T-helper 2 cell (primary cell): ENCODE measurements at regions not wholly inside any gene's neighbourhood (a gene's known extent, or its start where the extent isn't known, plus 50 kb on each side); places are given as distances from the start of the nearest gene placed in this dataset.

Source experiments
- DNase-seq, 5 experiments: peaks; one replicate each; pipeline versions ENCODE4 v3.0.0 to v3.0.0-alpha.2; 2012 to 2022

DNA sequence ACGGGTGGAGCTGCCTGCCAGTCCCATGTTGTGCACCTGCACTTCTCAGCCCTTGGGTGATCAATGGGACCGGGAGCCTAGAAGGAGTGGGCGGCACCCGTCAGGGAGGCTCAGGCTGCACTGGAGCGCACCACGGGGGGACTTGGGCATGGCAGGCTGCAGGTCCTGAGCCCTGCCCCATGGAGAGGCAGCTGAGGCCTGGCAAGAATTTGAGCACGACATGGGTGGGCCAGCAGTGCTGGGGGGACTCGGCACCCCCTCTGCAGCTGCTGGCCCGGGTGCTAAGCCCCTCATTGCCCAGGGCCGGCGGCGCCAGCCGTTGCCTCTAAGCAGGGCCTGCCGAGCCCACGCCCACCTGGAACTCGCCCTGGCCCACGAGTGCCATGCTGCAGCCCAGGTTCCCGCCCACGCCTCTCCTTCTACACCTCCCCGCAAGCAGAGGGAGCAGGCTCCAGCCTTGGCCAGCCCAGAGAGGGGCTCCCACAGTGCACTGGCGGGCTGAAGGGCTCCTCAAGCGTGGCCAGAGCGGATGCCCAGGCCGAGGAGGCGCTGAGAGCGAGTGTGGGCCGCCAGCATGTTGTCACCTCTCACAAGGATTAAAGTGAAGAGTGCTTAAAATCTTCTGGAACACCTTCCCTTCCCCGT is 372.0 kb downstream of the ETS1 start:
- DNase-seq: no peak

DNA sequence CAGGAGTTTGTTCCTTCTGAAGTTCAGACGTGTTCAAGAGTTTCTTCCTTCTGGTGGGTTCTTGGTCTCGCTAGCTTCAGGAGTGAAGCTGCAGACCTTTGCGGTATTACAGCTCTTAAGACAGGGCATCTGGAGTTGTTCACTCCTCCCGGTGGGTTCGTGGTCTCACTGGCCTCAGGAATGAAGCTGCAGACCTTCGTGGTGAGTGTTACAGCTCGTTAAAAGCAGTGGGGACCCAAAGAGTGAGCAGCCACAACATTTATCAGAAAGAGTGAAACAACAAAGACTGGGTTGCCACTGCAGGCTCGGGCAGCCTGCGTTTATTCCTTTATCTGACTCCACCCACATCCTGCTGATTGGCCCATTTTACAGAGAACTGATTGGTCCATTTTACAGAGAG is 373.1 kb downstream of the ETS1 start:
- no peak for DNase-seq

DNA sequence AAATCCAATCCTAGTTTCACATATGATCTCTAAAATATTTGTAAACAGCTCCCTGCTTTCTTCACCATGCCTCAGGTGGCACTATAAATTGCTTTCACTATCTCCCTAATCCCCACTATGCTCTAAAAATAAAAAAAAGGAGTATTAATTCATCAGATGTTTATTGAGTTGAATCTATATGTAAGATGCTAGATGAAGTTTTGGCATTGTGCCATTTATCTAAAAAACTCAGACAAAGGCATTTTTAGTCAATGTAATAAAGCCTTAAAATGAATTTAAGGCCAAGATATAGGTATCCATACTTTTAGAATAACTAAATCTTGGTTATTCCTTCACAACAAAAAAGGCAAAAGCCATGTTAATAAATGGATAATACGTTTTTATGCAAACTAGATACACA is 373.9 kb downstream of the ETS1 start:
- DNase-seq: no peak

DNA sequence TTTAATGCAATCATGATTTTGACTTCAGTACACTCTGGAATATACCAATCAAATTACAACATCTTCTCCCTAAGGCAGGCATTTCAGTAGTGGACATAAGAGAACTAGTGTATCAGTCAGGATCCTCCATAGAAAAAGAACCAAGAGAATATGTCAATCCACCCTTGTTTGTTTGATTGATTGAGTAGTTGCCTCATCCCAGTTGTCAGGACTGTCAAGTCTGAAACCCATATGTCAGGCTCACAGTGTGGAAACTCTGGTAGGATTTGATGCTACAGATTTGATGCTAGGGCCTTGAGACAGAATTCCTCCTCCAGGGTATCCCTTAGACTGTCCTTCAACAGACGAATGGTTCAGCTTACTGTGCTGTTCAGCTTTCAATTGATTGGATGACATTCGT is 375.0 kb downstream of the ETS1 start:
- no peak for DNase-seq

DNA sequence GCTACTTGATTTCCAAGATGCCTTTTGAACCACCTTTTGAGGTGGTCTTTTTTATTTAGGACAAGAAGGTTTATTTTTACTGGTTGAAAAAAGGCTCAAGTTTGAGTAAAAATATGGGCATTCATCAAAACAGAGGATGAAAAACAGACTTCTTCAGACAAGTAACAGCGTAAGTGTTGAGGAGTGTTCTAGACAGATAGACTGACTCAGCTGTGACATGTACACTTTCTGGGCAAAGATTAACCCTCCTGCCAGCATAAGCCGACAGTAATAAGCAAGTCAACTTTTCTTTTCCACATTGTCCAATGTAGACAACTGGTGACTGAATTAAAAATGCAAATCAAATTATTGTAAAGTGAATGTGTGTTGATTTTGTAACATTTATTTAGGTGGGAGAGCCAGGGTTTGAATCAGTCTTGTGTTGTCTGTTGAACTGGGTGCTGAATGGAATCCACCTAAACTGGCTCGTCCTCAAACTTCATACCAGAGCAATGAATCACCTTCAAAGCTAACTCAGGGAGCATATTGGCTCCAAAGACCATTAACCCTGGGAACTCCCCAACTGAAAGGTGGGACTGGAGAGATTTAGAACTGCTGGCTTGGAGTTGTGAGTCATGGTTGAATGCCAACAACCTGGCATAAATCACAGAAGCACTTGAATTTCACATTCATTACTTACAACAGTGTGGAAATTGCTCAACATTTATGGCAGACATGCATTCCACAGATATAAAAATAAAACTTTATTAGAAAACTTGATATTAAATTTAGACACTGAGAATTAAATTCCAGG is 377.0 kb downstream of the ETS1 start:
- no peak for DNase-seq

DNA sequence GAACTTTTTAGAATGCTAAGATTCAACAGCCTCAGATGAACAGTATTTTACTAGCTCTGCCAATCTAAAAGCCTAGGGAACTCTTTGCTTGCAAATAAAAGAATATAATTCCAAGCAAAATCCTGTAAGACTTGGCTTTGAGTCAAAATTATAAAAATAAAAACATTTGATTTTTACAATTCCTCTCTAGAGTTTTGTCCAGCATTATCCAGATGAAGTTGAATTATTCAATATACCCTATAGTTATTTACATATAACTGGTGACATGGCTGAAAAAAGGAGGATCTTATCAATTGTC is 378.3 kb downstream of the ETS1 start:
- DNase-seq: no peak

DNA sequence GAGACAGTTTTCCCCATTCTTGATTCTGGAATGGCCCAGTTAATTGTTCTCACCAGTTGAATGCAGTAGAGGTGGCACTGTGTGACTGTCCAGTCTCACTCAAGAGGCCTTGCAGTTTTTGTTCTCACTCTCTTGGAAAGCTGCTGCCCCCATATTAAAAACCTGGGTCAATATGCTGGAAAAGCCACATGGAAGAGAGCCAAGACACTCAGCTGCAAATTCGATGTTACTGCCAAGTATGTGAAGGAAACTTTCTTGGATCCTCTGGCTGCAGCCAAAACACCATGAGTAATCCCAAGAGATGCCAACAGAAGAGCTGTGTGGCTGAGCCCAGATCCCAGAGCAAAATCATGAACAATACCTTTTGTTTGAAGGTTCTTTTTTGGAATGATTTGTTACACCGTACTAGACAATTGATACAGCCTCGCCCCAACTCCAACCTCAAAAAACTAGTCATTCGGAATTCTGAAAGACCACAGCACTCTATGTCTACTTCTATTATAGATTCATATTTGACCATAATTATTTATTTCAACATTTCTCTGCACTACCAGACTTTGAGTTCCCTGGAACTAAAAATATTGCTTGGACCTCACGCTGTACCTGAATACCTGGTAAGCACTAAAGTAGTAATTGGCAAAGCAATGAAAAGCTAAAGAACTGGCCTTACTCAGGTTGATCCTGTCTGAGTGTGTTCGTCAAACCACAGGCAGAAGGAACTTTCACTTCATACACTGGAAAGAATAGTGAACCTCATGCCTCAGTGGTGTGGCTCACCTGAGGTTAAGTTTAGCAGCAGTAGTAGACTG is 378.8 kb downstream of the ETS1 start:
- no peak for DNase-seq

DNA sequence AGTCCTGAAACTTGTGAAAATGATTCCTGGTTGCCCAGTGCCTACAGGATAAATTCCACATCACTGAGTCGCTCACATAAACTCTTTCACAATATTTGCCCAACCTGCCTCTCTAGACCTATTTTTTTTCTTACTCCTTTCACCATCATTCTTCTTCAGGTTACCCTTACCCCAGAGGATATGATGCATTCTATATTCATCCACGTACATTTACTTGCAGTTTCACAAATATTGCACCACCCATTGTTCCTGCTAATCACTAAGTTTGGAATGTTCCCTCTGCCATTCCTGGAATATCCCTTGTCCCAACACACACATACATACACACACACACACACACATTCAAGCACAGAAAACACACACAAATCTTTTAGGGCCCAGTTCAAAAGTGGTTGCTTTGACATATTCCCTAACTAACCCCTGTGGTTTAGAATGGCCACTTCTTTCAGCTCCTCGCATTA is 379.5 kb downstream of the ETS1 start:
- DNase-seq: no peak

DNA sequence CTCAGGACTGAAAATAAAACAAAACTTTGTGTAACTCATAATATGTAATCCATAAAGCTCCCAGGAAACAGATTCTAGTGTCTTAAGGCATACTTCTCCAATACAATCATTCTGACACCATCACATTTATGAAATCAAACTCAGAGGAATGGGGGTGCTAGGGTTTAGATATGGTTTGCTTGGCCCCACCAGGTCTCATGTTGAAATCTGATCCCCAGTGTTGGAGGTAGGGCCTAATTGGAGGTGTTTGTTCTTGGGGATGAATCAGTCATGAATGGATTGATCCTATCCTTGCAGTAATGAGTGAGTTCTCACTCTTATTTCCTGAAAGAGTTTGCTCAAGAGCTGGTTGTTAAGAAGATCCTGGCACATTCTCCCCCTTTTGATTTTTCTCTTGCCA is 380.9 kb downstream of the ETS1 start:
- DNase-seq: no peak

DNA sequence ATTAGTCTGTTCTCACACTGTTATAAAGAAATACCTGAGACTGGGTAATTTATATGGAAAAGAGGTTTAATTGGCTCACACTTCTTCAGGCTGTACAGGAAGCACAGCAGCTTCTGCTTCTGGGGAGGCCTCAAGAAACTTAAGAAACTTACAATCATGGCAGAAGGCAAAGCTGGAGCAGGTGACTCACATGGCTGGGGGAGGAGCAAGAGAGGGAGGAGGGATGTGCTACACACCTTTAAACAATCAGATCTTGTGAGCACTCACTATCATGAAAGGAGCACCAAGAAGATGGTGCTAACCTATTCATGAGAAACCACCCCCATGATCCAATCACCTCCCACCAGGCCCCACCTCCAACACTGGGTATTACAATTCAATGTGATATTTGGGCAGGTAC is 381.6 kb downstream of the ETS1 start:
- no peak for DNase-seq

DNA sequence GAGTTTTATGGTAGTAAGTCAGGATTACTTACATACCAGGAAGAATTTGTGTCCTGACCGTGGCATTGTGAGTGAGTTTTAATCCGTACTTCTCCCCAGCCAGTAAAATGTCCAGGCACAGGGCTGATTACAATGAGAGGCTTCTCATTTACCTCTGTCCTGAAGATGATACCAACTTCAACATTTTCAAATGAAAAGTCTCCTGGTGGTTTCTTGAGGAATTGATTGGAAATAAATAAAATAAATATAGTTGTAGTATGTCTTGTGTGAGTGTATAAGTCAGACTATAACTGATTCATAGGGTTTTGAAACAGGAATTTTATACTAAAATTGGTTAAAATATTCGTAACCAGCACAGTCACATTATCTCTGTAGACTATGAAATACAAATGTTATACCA is 382.5 kb downstream of the ETS1 start:
- no peak for DNase-seq

DNA sequence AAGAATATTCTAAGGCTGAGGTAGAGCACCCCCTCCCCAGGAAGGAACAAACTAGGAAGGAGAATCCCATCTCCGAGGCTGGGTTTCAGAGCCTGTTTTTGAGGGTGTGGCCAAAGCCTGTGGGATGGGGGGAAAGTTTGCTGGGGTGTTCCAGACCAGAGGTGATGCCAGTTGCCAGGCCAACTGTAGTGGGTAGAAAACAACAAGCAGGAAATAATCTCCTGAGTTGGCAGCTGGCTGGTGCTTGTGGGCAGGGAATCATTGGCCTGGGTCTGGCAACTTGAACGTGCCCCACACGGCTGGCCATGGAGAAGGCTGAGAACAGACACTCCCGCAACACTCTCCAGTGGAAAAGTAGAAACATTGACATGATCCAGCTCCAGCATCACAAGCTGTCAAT is 385.6 kb downstream of the ETS1 start:
- DNase-seq: no peak

DNA sequence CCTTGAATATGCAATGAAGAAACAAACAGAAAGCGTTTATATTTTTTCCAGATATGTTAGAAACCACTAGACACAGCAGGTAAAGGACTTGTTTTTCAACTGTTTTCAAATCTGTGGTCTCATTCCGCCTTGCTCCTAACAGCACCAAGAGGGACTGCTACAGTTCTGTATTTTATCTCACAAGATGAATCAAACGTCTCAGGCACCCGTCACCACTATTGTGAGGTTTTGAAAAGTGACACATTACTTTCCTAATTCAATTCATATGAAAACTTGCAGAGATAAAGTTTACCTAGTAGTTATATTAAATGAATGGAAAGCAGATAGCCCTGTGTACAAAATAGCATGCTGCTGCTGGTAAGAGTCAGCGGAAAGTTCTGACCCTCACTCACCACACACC is 386.3 kb downstream of the ETS1 start:
- peak in 1 of 5 experiments; percentile 70 for DNase-seq

DNA sequence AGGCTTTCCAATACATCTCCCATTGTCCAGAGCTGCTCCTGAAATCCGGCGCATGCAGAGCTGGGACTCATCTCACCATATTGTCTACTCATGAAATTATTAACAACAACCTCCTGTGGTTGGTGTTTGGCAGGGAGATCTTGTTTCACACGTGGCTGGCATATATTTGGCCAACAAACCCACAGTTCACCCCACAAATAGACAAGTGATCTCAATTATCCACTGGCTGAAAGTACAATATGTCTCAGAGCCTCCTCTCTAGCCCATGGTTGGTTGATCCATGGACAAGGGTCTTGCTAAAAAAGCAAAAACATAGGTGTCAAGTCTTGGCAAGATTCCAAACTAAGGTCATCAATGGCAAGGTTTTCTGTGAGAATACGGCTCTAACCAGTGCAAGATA is 386.9 kb downstream of the ETS1 start:
- peak in 1 of 5 experiments; percentile 17 for DNase-seq

DNA sequence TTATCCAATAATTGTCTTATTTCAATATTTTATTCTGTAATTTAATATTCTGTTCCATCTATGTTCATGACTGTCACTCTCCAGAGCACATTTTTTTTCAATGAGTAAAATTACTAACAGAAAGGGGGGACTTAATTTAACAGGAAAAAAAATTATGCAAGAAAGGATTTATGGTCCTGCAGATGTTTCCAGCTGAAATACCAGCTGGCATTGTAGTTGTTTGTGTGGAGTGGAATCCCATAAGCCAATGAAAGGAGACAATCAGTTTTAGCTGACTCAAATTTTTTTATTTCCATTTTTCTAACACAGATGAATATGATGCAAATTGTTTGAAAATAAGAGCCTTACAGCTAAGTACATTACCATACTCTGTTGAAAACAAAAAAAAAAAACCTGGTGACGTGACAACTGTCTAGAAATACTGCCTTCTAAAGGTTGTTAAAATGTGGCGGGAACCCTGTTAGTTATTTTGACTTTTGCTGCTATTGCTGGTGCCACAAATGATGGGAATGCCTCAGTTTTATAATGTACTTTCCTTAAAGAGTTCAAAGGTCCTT is 389.1 kb downstream of the ETS1 start:
- no peak for DNase-seq

DNA sequence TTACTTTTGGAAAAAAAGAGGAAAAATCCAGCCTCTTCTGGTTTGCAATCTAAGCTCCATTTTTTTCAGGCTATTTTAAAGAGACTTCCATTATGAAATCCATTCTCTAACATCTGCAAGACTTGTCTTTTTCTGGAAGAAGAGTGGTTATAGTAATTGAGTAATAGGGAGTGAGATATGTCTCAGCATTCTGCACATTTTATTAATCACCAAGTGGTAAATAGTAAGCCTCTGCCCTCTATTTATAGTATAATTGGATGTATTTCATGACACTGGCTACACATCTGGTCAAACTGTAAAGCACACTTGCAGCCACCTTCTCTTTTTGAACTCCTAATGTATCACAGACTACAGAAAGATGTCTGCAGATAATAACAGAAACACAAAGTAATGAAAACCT is 391.1 kb downstream of the ETS1 start:
- no peak for DNase-seq

DNA sequence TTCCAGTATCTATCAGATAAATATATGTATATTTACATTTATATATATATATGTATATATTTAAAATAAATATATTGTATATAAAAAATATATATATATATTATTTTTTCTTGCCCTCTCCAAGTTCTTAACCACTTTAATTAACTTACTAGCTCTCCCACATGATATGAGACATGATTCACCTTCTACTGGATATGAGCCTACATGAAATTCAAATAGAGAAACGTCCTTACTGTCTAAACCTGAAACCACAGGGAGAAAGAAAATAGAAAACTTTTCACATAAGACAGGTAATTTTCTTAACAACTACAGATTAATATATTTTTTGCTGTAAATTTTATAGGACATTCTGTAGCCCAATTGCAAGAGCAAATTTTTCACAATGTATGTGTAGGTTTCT is 391.6 kb downstream of the ETS1 start:
- no peak for DNase-seq

DNA sequence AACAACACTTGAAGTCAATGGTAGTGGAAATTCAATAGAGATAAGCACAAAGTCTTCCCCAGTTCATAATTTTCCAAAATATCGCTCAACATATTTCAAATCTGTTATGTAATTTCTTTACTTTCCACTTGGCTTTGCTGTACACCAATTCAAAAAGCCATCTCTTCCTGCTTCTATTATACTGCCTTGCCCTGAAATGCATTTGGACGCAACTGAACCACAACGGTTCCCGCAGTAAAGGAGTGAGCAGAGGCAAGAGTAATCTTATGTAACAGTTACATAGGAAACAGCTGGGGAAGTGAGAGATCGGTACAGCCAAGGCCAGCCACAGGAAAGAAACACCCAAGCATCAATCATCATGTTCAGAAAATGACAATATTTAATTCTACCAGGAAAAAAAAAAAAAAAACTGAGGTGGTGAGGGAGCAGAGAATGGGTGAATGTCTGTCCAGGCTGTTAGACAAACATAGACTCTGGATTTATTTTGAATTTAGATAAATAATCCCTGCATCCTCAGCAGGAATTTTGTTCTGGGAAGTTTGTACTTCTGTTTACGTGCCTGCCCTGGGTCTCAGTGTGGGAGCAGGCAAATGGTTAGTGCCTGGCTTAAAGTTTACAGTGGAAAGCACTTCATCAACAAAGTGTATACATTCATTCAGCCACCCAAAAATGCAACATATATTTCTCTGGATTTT is 392.2 kb downstream of the ETS1 start:
- peak in 3 of 5 experiments; percentile 20 to 68 (median 47) for DNase-seq

DNA sequence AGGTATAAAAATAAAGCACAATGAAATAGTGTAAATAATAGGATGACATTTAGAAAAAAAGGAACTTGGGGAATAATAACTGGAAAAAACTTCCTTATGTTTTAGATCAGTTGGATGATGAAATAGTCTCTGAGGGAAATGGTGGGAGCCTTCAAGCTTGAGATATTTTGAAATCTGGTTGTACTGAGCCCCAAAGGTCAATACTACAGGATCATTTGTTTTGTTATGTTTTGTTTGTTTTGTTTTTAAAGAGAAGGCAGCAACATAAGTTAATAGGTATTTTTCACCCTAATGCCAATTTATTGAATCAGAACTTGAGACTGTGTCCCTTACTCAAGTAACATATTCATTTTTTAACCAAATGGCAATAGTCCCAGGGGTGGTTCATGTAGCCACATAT is 393.1 kb downstream of the ETS1 start:
- DNase-seq: no peak

DNA sequence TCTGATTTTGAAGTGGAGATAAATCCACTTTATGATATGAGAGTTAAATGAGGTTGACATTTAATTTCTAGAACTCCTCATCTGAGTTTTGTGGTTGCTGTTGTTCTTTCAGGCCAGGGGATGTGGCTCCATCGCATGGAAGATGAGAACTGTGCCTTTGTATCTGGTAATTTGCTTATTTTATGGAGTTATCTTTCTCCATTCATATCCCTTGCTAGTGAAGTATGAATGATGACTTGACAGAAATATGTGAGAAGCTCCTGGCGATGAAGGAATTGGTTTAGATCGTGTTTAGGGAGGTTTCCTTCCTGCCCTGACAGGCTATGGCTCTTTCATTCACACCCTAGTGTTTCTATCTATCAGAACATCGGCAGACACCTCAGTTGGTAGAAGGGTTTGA is 393.7 kb downstream of the ETS1 start:
- peak in 1 of 5 experiments; percentile 31 for DNase-seq

DNA sequence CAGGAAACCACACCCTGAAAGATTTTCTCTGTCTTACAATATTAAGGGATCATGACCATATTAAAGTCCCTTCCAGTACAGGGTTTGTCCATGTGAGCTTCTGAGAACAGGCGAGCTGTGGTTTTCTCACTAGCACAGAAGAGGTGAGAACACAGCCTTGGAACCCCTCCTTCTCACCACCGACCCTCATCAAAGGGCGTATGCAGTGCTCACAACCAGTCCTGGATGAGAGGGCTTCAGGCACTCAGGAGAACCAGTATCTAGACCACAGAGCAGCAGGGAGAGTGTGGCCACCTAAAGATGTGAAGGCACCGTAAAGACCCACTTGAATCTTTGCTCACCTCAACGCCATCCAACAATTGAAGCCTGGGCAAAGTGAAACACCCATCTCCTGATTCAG is 397.0 kb downstream of the ETS1 start:
- DNase-seq: peak in 1 of 5 experiments; percentile 70

DNA sequence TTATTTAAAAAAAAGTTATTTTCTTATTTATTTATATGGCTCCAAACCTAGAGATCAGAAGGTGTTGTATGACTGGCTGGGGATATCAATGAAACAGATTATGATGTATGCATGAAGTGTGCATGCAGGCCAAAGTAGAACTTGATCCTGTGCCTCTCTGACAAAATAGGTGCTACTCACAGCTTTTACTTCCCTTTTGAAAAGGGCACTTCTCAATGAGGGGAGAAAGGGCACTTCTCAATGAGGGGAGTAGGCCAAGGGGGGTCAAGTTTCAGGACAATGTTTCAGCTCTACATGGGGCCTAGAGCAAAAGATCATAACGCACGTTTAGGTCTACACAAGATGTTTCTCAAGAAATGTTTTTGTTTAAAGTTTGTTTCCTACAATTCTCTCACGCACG is 397.5 kb downstream of the ETS1 start:
- DNase-seq: no peak
